ENCODE measurements at regions not wholly inside any gene's neighbourhood (a gene's known extent, or its start where the extent isn't known, plus 50 kb on each side); places are given as distances from the start of the nearest gene placed in this dataset.

- TF ChIP-seq EP300 (IDR thresholded peaks at IDR 0.05), result no peak
- TF ChIP-seq POLR2AphosphoS5 (IDR thresholded peaks at IDR 0.05), result no peak
- no peak for TF ChIP-seq POLR2A (IDR thresholded peaks at IDR 0.05)
- TF ChIP-seq CTCF (IDR thresholded peaks at IDR 0.05), result no peak
- H3K27me3 ChIP-seq, result no peaks in the 10 kb centered on the region
- no peaks in the 10 kb centered on the region for H3K36me3 ChIP-seq
- no peak overlapping the region for H3K4me3 ChIP-seq
- no peaks in the 10 kb centered on the region for H3K4me1 ChIP-seq
- WGBS, result 98% methylated on average over 5 of the region's 5 CpGs
- no peaks in the 10 kb centered on the region for H3K9me3 ChIP-seq
- no peak for DNase-seq (ENCODE audit: low spot score in 2 of 2)
- no peak overlapping the region for H3K27ac ChIP-seq
Measured at GRCh38 chr4:140316799-140317198, 56.6 kb upstream of the SCOC start.

GRCh38 chr4:140315970-140316369 is 57.5 kb upstream of the SCOC start:
- no peak for DNase-seq (ENCODE audit: low spot score in 2 of 2)
- H3K27ac ChIP-seq, result no peak overlapping the region
- H3K9me3 ChIP-seq, result no peaks in the 10 kb centered on the region
- no peaks in the 10 kb centered on the region for H3K27me3 ChIP-seq
- H3K4me1 ChIP-seq, result no peaks in the 10 kb centered on the region
- H3K36me3 ChIP-seq, result no peaks in the 10 kb centered on the region
- no peak overlapping the region for H3K4me3 ChIP-seq
- no peak for TF ChIP-seq POLR2AphosphoS5 (IDR thresholded peaks at IDR 0.05)
- TF ChIP-seq POLR2A (IDR thresholded peaks at IDR 0.05), result no peak
- no peak for TF ChIP-seq CTCF (IDR thresholded peaks at IDR 0.05)
- 74% methylated on average over 2 of the region's 2 CpGs for WGBS

GRCh38 chr4:140315438-140315837 is 58.0 kb upstream of the SCOC start:
- H3K27ac ChIP-seq, result no peak overlapping the region
- no peak for TF ChIP-seq POLR2A (IDR thresholded peaks at IDR 0.05)
- TF ChIP-seq EP300 (IDR thresholded peaks at IDR 0.05), result no peak
- TF ChIP-seq CTCF (IDR thresholded peaks at IDR 0.05), result no peak
- no peak for TF ChIP-seq POLR2AphosphoS5 (IDR thresholded peaks at IDR 0.05)
- no peaks in the 10 kb centered on the region for H3K9me3 ChIP-seq
- H3K36me3 ChIP-seq, result no peaks in the 10 kb centered on the region
- WGBS, result 87% methylated on average over 2 of the region's 2 CpGs
- no peak for DNase-seq (ENCODE audit: low spot score in 2 of 2)
- no peaks in the 10 kb centered on the region for H3K4me1 ChIP-seq
- no peak overlapping the region for H3K4me3 ChIP-seq
- no peaks in the 10 kb centered on the region for H3K27me3 ChIP-seq

- no peak overlapping the region for H3K27ac ChIP-seq
- TF ChIP-seq CTCF (IDR thresholded peaks at IDR 0.05), result no peak
- TF ChIP-seq EP300 (IDR thresholded peaks at IDR 0.05), result no peak
- TF ChIP-seq POLR2A (IDR thresholded peaks at IDR 0.05), result no peak
- no peak for TF ChIP-seq POLR2AphosphoS5 (IDR thresholded peaks at IDR 0.05)
- 80% methylated on average over 1 of the region's 1 CpG for WGBS
Measured at GRCh38 chr4:140315019-140315418, 58.4 kb upstream of the SCOC start.

GRCh38 chr4:140312100-140312499 is 61.3 kb upstream of the SCOC start:
- TF ChIP-seq CTCF (IDR thresholded peaks at IDR 0.05) (no peak), EP300 (IDR thresholded peaks at IDR 0.05) (no peak), POLR2AphosphoS5 (IDR thresholded peaks at IDR 0.05) (no peak)
- no peaks in the 10 kb centered on the region for H3K27me3 ChIP-seq
- no peak for DNase-seq (ENCODE audit: low spot score in 2 of 2)
- no peaks in the 10 kb centered on the region for H3K36me3 ChIP-seq
- H3K4me1 ChIP-seq, result peaks cover 22% of the 10 kb centered on the region
- H3K4me3 ChIP-seq, result no peak overlapping the region
- H3K9me3 ChIP-seq, result no peaks in the 10 kb centered on the region
- H3K27ac ChIP-seq, result no peak overlapping the region
- WGBS, result 72% methylated on average over 2 of the region's 2 CpGs

More at GRCh38 chr4:140315019-140315418, 58.4 kb upstream of the SCOC start:
- DNase-seq (ENCODE audit: low spot score in 2 of 2), result no peak
- H3K27me3 ChIP-seq, result no peaks in the 10 kb centered on the region
- no peaks in the 10 kb centered on the region for H3K9me3 ChIP-seq
- H3K4me1 ChIP-seq, result no peaks in the 10 kb centered on the region
- no peaks in the 10 kb centered on the region for H3K36me3 ChIP-seq
- no peak overlapping the region for H3K4me3 ChIP-seq
